ENCODE measurements at regions not wholly inside any gene's neighbourhood (a gene's known extent, or its start where the extent isn't known, plus 50 kb on each side); places are given as distances from the start of the nearest gene placed in this dataset.

DNA sequence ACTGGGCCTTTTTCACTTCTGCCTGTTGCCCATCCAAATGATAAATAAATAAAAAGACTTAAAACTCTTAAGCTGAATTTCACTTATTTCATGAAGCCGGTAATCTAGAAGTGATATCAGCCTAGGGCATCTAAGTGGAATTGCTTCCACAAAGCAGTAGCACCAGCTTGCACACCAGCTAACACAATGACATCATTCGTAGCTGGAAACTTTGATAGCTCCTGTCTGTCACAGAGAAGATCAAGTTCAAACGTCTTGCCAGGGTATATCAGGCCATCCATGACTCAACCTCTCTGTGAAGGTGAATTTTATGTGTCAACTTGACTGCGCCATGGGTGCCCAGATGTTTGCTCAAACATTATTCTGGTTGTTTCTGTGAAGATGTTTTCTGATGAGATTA is 161.7 kb upstream of the MYT1L start:
- TF ChIP-seq, protein P1, sequence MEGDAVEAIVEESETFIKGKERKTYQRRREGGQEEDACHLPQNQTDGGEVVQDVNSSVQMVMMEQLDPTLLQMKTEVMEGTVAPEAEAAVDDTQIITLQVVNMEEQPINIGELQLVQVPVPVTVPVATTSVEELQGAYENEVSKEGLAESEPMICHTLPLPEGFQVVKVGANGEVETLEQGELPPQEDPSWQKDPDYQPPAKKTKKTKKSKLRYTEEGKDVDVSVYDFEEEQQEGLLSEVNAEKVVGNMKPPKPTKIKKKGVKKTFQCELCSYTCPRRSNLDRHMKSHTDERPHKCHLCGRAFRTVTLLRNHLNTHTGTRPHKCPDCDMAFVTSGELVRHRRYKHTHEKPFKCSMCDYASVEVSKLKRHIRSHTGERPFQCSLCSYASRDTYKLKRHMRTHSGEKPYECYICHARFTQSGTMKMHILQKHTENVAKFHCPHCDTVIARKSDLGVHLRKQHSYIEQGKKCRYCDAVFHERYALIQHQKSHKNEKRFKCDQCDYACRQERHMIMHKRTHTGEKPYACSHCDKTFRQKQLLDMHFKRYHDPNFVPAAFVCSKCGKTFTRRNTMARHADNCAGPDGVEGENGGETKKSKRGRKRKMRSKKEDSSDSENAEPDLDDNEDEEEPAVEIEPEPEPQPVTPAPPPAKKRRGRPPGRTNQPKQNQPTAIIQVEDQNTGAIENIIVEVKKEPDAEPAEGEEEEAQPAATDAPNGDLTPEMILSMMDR (IDR thresholded peaks at IDR 0.05; ENCODE audit: low read depth, low read length, missing input control): no peak
- TF ChIP-seq YY1 (IDR thresholded peaks at IDR 0.05) (no peak), JUND (IDR thresholded peaks at IDR 0.05) (no peak), EGR1 (IDR thresholded peaks at IDR 0.05; ENCODE audit: low read depth in 2 of 2) (no peak), FOXA1 (IDR thresholded peaks at IDR 0.05) (no peak), HNF4A (conservative IDR thresholded peaks at IDR 0.05) (no peak), HNF4G (IDR thresholded peaks at IDR 0.05) (no peak), RAD21 (IDR thresholded peaks at IDR 0.05) (no peak), SP1 (IDR thresholded peaks at IDR 0.05) (no peak)
- TF ChIP-seq, protein P2, sequence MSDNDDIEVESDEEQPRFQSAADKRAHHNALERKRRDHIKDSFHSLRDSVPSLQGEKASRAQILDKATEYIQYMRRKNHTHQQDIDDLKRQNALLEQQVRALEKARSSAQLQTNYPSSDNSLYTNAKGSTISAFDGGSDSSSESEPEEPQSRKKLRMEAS (IDR thresholded peaks at IDR 0.05): no peak
- TF ChIP-seq, protein P3, sequence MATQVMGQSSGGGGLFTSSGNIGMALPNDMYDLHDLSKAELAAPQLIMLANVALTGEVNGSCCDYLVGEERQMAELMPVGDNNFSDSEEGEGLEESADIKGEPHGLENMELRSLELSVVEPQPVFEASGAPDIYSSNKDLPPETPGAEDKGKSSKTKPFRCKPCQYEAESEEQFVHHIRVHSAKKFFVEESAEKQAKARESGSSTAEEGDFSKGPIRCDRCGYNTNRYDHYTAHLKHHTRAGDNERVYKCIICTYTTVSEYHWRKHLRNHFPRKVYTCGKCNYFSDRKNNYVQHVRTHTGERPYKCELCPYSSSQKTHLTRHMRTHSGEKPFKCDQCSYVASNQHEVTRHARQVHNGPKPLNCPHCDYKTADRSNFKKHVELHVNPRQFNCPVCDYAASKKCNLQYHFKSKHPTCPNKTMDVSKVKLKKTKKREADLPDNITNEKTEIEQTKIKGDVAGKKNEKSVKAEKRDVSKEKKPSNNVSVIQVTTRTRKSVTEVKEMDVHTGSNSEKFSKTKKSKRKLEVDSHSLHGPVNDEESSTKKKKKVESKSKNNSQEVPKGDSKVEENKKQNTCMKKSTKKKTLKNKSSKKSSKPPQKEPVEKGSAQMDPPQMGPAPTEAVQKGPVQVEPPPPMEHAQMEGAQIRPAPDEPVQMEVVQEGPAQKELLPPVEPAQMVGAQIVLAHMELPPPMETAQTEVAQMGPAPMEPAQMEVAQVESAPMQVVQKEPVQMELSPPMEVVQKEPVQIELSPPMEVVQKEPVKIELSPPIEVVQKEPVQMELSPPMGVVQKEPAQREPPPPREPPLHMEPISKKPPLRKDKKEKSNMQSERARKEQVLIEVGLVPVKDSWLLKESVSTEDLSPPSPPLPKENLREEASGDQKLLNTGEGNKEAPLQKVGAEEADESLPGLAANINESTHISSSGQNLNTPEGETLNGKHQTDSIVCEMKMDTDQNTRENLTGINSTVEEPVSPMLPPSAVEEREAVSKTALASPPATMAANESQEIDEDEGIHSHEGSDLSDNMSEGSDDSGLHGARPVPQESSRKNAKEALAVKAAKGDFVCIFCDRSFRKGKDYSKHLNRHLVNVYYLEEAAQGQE (IDR thresholded peaks at IDR 0.05): no peak

Data from liver (tissue), 3 donors.